Fibroblast of lung (primary cell): ENCODE measurements at regions not wholly inside any gene's neighbourhood (a gene's known extent, or its start where the extent isn't known, plus 50 kb on each side); places are given as distances from the start of the nearest gene placed in this dataset.

Experiments
- DNase-seq, 2 donors: peaks; one replicate each; pipeline versions ENCODE4 v3.0.0 to v3.0.0-alpha.2; 2010; ENCODE audit warnings: low read depth in 2 of 2
- H2AFZ ChIP-seq: 2 replicates; pipeline ENCODE4 v1.5.1; 2012; ENCODE audit warnings: low read length, control low read depth, inconsistent platforms
- H3K27ac ChIP-seq: 2 replicates; pipeline ENCODE4 v1.5.1; 2011; ENCODE audit warnings: low read length, control low read depth; ENCODE audit not compliant: insufficient read depth
- H3K27me3 ChIP-seq: 2 replicates; pipeline ENCODE4 v1.5.1; 2011; ENCODE audit warnings: mild to moderate bottlenecking, low read length; ENCODE audit not compliant: control insufficient read depth, insufficient read depth
- H3K36me3 ChIP-seq: 2 replicates; pipeline ENCODE4 v1.5.1; 2011; ENCODE audit warnings: low read length; ENCODE audit not compliant: control insufficient read depth, insufficient read depth
- H3K4me1 ChIP-seq: 2 replicates; pipeline ENCODE4 v1.5.1; 2011; ENCODE audit warnings: low read length; ENCODE audit not compliant: control insufficient read depth, insufficient read depth; ENCODE audit errors: extremely low read depth
- H3K4me2 ChIP-seq: 2 replicates; pipeline ENCODE4 v1.5.1; 2011; ENCODE audit warnings: low read length, control low read depth; ENCODE audit not compliant: insufficient read depth; ENCODE audit errors: extremely low read depth
- H3K4me3 ChIP-seq, 4 experiments: fragments of 200-600 bp in 1 of 4; sonication (generic) in 1 of 4; replicated peaks in 1 of 4; 2 replicates each; pipeline ENCODE4 v1.5.1; 2011 to 2016; ENCODE audit warnings: low read length in 4 of 4, low read depth in 3 of 4, mild to moderate bottlenecking in 3 of 4, control low read depth in 2 of 4, inconsistent platforms in 1 of 4, mixed read lengths in 1 of 4; ENCODE audit not compliant: insufficient read depth in 1 of 4; ENCODE audit errors: control extremely low read depth in 1 of 4
- H3K79me2 ChIP-seq: 2 replicates; pipeline ENCODE4 v1.5.1; 2012; ENCODE audit warnings: mild to moderate bottlenecking, low read length, inconsistent platforms; ENCODE audit not compliant: control insufficient read depth, insufficient read depth
- H3K9ac ChIP-seq: 2 replicates; pipeline ENCODE4 v1.5.1; 2011; ENCODE audit warnings: mild to moderate bottlenecking, low read length, control low read depth; ENCODE audit not compliant: insufficient read depth
- H3K9me3 ChIP-seq: 2 replicates; pipeline ENCODE4 v1.5.1; 2012; ENCODE audit warnings: low read depth, low read length; ENCODE audit not compliant: control insufficient read depth, insufficient read depth
- H4K20me1 ChIP-seq: 2 replicates; pipeline ENCODE4 v1.5.1; 2011; ENCODE audit warnings: low read length; ENCODE audit not compliant: control insufficient read depth, insufficient read depth; ENCODE audit errors: extremely low read depth
- EZH2 ChIP-seq: IDR thresholded peaks from 2 replicates; pipeline ENCODE4 v1.5.1; 2012; ENCODE audit warnings: low read length, control low read depth, mild to moderate bottlenecking; ENCODE audit errors: missing control alignments
- TF ChIP-seq, protein P1 (sequence below), 2 donors: IDR thresholded peaks in 1 of 2; conservative IDR thresholded peaks in 1 of 2; 1 replicate in 1 of 2; 2 replicates in 1 of 2; pipeline ENCODE4 v1.5.1; 2011 to 2012; ENCODE audit warnings: low read length in 2 of 2, control low read depth in 1 of 2, inconsistent platforms in 1 of 2, low read depth in 1 of 2, mild to moderate bottlenecking in 1 of 2

- H4K20me1 ChIP-seq = no peaks in the 10 kb centered on the region
- no peak overlapping the region for H3K4me3 ChIP-seq
- no peak overlapping the region for H3K4me2 ChIP-seq
- no peaks in the 10 kb centered on the region for H3K9me3 ChIP-seq
- no peaks in the 10 kb centered on the region for H3K27me3 ChIP-seq
- peak in 1 of 2 donors; percentile 36 for DNase-seq
- peak overlapping the region; percentile 47 for H3K27ac ChIP-seq
- H2AFZ ChIP-seq = no peak overlapping the region
- H3K36me3 ChIP-seq = no peaks in the 10 kb centered on the region
- no peak overlapping the region for H3K9ac ChIP-seq
- TF ChIP-seq, protein P1, sequence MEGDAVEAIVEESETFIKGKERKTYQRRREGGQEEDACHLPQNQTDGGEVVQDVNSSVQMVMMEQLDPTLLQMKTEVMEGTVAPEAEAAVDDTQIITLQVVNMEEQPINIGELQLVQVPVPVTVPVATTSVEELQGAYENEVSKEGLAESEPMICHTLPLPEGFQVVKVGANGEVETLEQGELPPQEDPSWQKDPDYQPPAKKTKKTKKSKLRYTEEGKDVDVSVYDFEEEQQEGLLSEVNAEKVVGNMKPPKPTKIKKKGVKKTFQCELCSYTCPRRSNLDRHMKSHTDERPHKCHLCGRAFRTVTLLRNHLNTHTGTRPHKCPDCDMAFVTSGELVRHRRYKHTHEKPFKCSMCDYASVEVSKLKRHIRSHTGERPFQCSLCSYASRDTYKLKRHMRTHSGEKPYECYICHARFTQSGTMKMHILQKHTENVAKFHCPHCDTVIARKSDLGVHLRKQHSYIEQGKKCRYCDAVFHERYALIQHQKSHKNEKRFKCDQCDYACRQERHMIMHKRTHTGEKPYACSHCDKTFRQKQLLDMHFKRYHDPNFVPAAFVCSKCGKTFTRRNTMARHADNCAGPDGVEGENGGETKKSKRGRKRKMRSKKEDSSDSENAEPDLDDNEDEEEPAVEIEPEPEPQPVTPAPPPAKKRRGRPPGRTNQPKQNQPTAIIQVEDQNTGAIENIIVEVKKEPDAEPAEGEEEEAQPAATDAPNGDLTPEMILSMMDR (conservative IDR thresholded peaks at IDR 0.05 in 1 of 2, IDR thresholded peaks at IDR 0.05 in 1 of 2; ENCODE audit: low read depth in 1 of 2, low read length in 2 of 2) = no peak
- TF ChIP-seq EZH2 = no peak
- H3K4me1 ChIP-seq = peaks cover 6% of the 10 kb centered on the region
- H3K79me2 ChIP-seq = no peaks in the 10 kb centered on the region
These were observed 93.4 kb upstream of the NXT1 start for GRCh38 chr20:23257106-23257761.

GRCh38 chr20:23255716-23256385 lies 94.7 kb upstream of the NXT1 start:
- Histone ChIP-seq H3K9me3 (no peaks in the 10 kb centered on the region), H3K9ac (no peak overlapping the region), H3K36me3 (no peaks in the 10 kb centered on the region), H3K27ac (no peak overlapping the region), H3K4me2 (no peak overlapping the region), H3K79me2 (no peaks in the 10 kb centered on the region), H3K27me3 (no peaks in the 10 kb centered on the region), H4K20me1 (no peaks in the 10 kb centered on the region), H3K4me3 (no peak overlapping the region), H3K4me1 (peaks cover 6% of the 10 kb centered on the region), H2AFZ (no peak overlapping the region)
- TF ChIP-seq, protein P1 (conservative IDR thresholded peaks at IDR 0.05 in 1 of 2, IDR thresholded peaks at IDR 0.05 in 1 of 2; ENCODE audit: low read depth in 1 of 2, low read length in 2 of 2) = no peak
- TF ChIP-seq EZH2 = no peak
- DNase-seq = peak; percentile 29 to 62

- TF ChIP-seq, protein P1 (conservative IDR thresholded peaks at IDR 0.05 in 1 of 2, IDR thresholded peaks at IDR 0.05 in 1 of 2; ENCODE audit: low read depth in 1 of 2, low read length in 2 of 2) = no peak
- TF ChIP-seq EZH2 = no peak
- no peaks in the 10 kb centered on the region for H3K27me3 ChIP-seq
- no peak overlapping the region for H3K27ac ChIP-seq
- no peak for DNase-seq
- H3K4me1 ChIP-seq = peaks cover 6% of the 10 kb centered on the region
- H3K9me3 ChIP-seq = no peaks in the 10 kb centered on the region
- no peaks in the 10 kb centered on the region for H4K20me1 ChIP-seq
- H3K9ac ChIP-seq = no peak overlapping the region
- H3K79me2 ChIP-seq = no peaks in the 10 kb centered on the region
- H3K4me3 ChIP-seq = no peak overlapping the region
- no peak overlapping the region for H2AFZ ChIP-seq
- no peak overlapping the region for H3K4me2 ChIP-seq
- no peaks in the 10 kb centered on the region for H3K36me3 ChIP-seq
These were observed 95.5 kb upstream of the NXT1 start for GRCh38 chr20:23255106-23255505.
